MM.1S (cell line): ENCODE measurements at regions not wholly inside any gene's neighbourhood (a gene's known extent, or its start where the extent isn't known, plus 50 kb on each side); places are given as distances from the start of the nearest gene placed in this dataset.

Experiments used
- EZH2 ChIP-seq: fragments of 300-600 bp; sonication (generic); optimal IDR thresholded peaks from 2 replicates; pipeline ENCODE3; 2017; ENCODE audit warnings: low read depth, mild to moderate bottlenecking, antibody characterized with exemption, low read length, mixed read lengths
- TF ChIP-seq, protein P1 (sequence below): fragments of 300-600 bp; sonication (generic); IDR thresholded peaks from 2 replicates; pipeline ENCODE4 v1.5.1; 2016; ENCODE audit warnings: antibody characterized with exemption, low read length, mixed read lengths

DNA sequence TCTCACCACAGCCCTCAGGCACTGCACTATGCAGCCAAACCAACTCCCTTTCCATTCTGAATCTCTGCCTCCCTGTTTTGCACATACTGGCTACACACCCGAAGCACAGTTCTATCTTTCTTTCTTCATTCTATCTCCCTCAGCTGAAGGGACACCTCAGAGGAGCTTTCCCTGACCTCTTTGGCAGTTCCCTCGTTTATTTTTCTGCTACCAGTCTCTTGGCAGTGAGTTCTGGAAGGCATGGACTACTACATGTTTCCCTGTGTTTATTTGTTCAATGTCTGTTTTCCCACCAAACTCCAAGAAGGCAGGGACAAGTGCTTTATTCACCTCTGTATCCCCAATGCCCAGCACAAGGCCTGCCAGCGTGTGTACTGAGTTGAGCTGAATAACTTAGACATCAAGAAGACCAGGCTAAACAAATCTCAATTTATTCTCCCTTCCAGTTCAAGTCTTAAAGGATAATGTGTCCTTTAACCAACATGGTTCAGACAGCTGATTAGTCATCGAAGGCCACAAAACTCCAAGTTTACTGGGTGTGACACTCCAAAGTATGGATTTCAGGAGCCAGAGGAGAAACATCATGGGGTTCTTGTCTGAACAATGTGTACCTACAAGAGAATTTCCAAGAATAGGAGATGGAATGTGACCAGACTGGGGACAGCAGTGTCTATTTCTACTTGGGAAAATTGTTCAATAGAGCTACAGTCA, 260.1 kb upstream of the CTNNB1 start:
- TF ChIP-seq, protein P1, sequence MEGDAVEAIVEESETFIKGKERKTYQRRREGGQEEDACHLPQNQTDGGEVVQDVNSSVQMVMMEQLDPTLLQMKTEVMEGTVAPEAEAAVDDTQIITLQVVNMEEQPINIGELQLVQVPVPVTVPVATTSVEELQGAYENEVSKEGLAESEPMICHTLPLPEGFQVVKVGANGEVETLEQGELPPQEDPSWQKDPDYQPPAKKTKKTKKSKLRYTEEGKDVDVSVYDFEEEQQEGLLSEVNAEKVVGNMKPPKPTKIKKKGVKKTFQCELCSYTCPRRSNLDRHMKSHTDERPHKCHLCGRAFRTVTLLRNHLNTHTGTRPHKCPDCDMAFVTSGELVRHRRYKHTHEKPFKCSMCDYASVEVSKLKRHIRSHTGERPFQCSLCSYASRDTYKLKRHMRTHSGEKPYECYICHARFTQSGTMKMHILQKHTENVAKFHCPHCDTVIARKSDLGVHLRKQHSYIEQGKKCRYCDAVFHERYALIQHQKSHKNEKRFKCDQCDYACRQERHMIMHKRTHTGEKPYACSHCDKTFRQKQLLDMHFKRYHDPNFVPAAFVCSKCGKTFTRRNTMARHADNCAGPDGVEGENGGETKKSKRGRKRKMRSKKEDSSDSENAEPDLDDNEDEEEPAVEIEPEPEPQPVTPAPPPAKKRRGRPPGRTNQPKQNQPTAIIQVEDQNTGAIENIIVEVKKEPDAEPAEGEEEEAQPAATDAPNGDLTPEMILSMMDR: no peak
- TF ChIP-seq EZH2: no peak
